Activated CD8-positive, alpha-beta memory T cell treated with anti-CD3 and anti-CD28 coated beads, Interleukin-2, amount 50 U/mL, for 24 hours (primary cell): ENCODE measurements at regions not wholly inside any gene's neighbourhood (a gene's known extent, or its start where the extent isn't known, plus 50 kb on each side); places are given as distances from the start of the nearest gene placed in this dataset.

Source experiments
- DNase-seq: peaks from one replicate; pipeline ENCODE4 v3.0.0-alpha.2; 2020; ENCODE audit errors: extremely low read depth

DNA sequence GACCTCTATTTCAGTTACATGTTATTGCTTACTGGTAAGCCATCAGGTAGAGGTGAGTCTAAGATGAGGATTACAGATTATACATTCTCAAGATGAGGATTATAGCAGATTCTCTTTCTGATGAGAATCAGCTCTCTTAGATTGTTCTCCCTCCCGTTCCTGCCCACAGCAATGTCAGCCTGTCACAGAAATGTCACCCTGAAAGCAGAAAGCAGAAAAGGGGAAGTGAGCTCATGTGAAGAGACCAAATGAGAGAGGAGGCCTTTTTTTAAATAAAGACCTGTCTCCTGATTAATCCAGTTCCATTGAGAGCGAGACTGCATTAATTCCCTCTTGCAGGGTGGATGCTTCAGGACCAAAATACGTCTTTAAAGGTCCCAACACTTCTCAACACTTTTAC lies 445.6 kb downstream of the KCTD12 start:
- no peak for DNase-seq

DNA sequence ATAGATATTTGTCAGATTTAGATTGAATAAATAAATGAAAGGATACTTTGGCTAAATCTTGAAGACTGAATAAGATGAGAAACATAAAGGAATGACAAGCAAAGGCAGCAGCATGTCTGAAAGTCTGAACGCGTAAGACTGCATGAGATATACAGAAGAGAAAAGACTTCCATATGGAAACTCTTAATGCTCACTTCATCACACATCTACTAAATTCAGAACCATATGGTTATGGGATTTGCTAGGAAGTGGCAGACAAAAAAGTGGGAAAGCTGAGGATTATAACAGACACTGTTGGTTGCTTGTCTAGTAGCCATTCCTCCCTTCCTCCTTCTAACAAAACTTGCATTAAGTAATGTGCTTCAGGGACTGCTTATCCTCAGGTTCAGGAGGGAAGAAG lies 446.7 kb downstream of the KCTD12 start:
- DNase-seq, result no peak

DNA sequence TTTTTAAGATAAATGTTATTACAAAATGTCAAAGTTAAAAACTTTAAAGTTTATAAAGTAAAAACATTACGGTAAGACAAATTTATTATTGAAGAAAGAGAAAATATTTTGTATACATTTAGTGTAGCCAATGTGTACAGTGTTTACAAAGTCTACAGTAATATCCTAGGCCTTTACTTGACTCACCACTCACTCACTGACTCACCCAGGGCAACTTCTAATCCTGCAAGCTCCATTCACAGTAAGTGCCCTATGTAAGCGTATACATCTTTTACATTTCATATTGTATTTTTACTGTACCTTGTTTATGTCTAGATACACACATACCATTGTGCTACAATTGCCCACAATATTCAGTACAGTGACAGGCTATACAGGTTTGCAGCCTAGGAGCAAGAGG lies 448.2 kb downstream of the KCTD12 start:
- DNase-seq, result no peak

DNA sequence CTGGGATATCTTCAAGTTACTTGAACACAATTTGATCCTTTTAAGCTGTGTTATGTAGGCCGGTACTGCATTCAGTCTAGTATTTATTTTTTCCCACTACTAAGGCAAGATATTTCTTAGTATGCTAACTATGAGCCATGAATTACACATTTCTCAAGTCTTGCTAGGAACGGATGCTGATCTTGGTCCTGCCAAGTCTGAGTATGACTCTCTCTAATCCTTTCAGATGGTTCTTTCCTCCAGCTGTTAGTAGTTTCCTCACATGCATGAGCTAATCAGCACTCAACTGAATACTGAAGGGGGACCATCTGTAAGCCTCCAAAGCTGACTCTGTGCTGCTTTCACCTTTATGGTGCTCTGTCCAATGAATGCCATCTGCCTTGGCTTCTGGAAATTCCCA lies 460.3 kb downstream of the KCTD12 start:
- DNase-seq, result no peak

DNA sequence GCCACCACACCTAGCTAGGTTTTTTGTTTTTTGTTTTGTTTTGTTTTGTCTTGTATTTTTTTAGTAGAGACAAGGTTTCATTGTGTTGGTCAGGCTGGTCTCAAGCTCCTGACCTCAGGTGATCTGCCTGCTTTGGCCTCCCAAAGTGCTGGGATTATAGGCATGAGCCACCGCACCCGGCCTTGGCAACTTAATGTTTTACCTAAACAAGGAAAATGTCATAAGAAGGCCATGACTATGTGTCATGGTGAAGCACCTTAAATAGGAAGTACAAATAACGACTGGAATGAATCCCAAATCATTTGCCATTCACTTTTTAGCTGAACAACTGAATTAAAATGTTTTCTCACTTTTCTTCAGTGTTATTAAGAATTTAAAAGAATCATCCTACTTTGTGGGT lies 465.2 kb downstream of the KCTD12 start:
- no peak for DNase-seq

DNA sequence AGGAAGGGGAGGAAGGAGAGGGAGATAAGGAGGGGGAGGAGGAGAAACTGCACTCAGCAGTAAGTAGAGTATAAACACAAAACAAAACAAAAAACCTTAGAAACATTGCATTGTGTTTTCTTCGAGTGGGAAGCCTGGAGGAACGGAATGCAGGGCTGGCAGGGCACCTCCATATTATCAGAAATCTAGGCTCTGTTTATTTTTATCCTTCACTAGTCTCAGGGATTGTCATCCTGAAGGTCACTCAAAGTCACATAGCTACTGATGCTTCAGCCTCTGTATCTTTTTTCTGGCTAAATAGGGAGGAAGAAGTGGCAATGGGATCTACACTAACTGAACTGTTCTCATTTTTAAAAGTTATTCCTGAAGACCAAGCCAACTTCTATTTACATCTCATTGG lies 467.8 kb downstream of the KCTD12 start:
- DNase-seq, result no peak

DNA sequence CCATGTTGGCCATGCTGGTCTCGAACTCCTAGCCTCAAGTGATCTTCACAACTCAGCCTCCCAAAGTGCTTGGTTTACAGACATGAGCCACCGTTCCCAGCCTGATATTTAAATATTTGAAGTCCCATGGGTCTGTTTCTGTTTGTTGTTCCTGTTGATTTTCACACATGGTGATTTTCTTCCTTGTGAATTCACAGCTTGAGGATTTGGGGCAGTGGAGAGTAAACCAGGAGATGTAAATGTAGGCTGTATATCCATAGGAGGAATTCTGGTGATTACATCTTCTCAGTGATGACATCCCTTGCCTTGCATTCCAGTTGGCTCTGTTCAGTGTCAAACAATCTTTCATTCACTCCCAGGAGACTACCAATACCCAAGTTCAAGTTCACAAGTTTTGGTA lies 471.9 kb downstream of the KCTD12 start:
- DNase-seq, result no peak

DNA sequence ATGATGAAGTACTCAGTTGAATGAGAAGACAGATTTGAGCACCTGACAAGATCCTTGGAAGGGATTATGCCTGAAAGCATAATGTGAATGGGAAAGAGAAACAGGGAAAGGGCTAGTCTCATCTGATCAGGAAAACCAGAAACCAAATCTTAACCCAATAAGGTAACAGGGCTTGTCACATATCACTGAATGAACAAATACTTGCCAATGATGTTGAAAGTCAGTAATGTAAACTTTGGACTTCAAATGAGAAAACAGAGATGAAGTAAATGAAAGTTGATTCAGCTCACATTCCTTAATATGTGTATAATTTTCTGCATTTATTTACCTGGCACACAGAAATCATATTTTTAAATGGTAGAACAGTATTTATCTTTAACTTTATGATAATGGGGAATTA lies 480.0 kb downstream of the KCTD12 start:
- DNase-seq, result no peak

DNA sequence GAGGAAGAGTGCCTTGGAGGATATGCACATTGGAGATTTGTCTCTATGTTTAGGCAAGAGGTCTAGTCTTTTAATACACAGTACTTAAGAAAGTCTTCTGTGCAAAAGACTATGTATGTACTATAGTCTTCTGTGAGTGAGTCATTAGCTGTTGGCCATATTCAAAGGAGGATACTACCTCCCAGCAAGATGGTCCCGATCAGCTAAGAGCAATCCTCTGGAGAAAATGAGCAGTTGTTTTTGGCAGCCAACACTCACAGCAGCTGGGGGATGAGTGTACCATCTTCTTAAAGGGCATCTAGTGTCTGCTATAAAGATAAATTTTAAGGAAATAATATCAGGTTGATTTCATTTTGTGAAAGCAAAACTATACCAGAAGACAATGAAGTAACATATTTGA lies 487.8 kb downstream of the KCTD12 start:
- no peak for DNase-seq

DNA sequence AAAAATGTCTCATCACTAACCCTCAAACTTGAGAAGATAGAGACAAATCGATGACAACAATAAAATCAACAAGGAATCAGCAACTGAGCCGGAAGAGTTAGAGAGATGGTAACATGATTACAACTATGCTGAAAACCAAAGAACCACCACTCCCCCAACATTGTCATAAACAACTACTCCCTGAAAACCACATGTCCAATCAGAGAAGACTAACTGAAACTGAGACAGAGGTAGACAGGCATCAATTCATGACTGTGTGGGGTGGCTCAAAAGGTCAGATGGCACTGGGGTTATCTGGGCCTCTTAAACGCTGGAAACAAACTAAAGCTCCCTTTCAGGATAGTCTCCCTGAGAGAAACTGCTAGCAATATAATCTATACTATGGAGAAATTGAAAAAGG lies 488.8 kb downstream of the KCTD12 start:
- DNase-seq, result no peak

DNA sequence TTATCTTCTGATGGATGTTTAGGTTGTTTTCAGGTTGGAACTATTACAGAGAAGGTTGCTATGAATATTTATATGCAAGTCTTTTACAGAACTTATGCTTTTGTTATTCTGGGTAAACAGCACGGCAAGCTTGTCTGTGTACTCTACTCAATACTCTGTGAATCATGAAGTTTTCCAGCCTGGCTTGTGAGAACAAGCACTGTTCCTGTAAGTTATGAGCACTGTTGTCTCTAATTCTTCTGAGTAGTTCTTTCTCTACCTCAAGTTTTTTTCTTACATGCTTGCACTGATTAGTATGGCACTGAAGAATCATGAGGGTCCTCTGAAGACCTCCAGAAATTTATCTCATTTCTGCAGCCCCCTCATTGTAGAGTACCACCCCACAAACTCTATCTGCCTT lies 496.9 kb downstream of the KCTD12 start:
- no peak for DNase-seq

DNA sequence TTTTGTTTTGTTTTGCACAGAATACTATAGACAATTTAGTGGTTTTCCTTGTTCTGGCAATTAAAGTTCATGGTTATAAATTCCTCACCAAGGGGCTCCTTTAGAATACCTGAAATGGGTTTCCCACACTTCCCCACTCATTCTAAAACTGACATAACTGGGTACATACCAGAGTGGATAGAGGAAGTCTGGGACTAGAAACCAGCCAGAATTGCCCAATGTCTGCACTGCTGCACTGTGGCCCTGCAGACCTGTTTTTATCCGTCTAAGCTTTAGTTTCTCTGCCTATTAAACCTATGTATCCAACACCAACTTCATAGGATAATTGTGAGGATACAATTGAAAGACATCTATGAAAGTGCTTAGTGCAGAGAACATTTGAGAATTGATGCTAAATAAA lies 498.6 kb downstream of the KCTD12 start:
- DNase-seq, result no peak

DNA sequence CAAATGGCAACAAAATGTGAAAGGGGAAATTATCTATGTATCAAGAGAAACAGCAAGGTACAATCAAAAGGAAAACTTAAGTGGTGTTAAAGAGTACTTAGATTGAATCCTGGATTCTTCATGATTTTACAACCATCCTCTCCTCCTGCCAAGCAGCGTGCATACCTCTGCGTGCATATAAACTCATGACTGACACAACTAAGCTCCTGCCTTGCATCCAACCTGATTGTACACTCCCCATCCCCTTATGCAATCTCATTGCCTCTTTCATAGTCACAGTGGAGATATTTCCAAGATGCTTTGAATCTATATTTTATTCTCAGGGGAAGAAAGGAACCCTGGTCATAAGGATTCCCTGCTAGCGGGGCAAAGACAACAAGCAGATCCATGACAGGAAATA lies 499.9 kb downstream of the KCTD12 start:
- no peak for DNase-seq

DNA sequence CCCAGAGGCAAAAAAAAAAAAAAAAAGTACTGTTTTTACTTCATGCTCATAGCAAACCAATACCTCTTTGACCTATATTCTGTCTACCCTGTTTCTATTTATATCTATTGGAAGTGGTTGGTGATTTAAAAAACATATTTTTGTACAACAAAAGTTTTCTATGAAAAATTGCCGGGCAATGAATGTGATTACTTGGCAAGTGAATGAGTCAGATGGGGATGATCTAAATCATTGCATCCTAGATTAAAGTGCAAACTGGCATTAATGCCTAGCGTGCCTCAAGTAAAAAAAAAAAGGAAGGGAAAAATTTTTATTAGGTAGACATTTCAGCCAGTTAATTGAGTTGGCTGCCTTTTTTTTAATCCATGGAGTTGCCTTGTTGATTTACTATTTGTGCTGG lies 500.6 kb downstream of the KCTD12 start:
- no peak for DNase-seq

DNA sequence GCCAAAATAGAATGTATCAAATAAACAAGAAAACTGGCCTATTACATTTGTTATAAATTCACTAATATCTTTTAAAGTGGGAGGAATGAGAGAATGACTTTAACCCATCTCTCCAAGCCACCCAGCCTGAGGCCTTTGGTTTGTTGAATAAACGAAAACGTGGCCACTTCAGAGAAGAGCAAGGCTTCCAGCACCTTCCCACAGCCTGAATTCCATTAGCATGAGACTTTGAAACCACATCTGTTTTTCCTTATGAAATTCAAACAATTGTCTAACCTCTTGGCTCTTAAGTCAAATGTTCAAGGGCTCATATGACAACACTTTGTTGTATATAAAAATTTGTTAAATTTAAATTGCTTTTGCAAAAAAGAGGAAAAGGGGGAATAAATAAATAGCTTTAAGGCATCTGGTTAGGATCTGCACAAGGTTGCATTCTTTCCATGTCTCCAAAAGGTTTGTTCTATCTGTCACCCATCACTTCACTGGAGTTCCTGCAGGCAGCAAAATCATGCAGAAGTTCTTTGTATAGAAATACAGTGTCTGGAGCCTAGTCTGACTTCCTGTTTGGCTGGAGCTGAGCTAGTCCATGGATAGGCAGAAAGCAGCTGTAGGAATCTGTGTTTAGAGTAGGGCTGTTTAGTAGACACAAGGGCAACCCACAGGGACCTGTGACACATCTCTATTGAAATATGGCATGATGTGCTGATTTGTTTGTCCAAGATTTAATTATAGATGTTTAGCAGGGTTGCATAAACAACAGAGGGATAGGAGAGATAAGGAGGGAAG lies 502.3 kb downstream of the KCTD12 start:
- no peak for DNase-seq

DNA sequence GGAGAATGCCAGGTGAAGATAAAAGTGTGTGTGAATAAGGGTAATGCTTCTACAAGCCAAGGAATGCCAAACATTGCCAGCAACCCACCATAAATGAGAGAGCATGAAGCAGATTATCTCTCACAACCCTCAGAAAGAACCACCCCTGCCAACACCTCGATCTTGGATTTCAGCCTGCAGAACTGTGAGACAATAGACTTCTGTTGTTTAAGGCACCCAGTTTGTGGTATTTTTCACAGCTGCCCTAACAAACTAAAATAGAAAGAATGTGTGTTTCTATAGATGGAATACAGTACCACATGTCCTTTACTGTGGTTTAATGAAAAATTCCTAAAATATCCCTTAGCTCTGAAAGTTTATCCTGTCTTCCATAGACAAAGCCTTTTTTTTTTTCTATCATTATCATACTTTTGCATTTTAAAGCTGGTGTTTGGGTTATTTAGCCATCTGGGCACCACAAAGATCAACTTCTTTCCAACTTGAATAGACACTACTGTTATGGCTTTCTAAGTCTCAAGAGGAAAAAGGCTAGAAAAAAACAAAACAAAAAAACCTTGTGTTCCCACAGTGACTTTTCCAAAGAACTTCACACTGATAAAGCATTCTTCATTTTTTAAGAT lies 505.6 kb downstream of the KCTD12 start:
- DNase-seq, result no peak

DNA sequence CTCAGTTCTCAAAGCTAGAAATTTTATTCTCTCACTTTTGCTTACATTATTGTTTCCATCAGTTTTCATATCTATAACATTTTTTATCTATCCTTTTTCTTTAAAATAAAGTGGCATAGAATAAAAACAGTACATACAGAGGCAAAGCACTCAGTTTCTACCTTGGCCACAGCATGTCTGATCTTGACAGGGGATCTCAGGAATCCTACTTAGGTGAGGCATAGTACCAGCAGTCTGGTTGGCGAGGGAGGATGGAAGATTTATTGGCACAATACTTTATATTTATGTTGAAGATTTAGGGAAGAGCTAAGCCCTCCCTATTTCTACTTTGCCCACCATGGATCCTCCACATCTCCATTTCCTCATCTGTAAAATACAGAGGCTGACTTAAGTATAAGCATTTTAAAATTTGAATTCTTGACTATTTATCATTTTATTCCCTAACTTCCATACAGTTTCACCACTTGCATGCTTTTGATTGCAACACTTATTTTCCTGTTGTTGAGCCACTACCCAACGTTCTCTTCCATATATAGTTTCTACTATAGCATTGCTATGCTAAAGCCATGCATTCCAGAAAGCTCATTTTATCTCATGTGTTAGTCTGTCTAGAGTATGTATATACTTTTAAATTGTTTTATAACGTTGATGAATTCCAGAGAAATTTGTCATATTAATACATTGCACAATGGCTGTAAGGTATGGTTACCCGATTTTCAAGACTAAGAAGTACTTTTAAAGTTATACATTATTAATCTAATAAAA lies 506.7 kb downstream of the KCTD12 start:
- DNase-seq, result no peak

DNA sequence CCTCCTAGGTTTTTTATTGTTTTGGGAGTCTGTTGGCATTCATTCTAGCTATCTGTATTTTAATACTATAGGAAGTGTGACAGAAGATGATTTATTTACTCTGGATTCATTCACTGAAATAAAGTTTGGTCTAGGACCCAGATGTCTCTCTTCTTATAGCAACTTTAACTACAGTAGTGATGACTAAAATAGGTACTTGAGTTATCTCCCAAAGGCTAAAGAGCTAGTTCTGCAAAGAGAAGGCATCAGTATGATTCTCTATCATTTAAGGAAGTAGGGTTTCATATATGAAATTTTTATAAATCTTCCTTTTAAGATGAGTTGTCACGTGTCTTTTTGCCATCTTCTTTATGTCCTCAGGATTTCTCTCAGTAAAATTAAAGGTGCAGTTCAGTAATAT lies 507.4 kb downstream of the KCTD12 start:
- DNase-seq, result no peak

DNA sequence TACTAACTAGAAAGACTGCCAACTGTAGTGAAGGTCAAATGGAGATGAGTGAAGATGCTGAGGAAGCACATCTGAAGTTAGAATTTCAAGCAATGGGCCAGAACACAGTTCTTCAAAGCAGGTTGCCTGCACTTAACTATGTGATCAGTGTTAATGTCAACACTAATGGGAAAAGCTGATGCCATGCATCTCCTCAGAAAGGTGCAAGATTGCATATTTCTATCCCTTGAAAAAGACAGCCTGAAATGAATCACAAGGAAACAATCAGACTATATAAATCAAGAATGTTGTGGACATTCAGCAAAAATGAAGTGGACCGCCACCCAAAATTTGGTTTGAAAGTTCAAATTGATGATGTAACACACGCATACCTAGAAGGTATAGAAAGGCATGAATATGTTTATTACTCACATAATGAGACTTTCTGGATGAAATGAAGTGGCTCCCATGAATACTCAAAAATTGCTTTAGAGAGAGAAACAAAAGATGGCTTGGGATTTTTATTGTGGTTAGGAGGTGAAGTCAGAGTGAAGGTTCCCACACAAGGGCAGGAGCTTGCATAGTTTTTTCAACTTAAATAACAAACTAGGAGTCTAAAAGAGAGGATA lies 522.4 kb downstream of the KCTD12 start:
- no peak for DNase-seq

DNA sequence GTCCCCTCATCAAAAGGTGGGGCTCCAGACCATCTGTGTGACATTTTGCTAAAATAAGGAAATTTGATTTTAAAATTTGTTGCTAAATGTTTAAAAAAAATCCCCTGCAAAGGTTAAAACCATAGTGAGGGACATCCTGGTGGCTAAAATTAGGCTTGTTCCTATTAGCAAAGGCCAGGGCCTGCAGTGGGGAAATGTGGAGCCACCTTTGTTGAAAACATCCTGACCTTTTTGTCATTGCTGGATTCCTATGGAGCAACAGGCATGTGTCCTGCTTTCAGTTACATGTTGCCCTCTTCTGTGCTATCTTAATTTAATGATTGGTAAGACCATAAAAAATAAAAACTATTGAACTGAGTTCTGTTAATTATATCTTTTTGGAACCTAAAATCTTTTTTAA lies 524.3 kb downstream of the KCTD12 start:
- no peak for DNase-seq

DNA sequence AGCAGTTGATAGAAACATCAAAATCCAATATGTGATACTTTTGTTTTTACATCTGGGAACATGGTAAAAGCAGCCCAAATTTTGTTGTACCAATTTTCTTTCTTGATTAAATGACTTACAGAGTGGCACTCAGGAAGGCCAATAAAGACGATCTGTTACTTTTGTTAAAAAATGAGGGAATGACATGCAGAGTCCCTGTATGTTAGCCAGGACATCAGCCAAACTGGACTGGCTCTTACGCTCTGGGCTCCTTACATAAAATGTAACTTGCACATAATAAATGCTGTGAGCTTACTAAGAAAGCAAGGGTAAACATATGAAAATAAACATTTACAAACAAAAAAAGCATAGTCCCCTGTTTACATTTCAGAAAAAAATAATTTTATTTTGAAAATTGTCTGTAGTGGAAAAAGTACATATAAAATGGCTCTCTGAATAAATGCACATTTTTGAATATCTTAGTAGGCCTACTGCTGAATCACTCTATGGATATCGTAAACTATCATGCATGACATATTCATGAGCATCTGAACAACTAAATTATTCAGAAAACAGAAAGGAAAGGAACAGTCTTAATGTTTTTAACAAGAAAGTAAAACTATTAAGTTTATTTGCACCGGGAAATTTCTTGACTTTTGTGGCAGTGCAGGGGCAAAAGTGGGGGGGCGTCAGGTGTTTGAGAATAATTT lies 534.5 kb downstream of the KCTD12 start:
- DNase-seq, result no peak

DNA sequence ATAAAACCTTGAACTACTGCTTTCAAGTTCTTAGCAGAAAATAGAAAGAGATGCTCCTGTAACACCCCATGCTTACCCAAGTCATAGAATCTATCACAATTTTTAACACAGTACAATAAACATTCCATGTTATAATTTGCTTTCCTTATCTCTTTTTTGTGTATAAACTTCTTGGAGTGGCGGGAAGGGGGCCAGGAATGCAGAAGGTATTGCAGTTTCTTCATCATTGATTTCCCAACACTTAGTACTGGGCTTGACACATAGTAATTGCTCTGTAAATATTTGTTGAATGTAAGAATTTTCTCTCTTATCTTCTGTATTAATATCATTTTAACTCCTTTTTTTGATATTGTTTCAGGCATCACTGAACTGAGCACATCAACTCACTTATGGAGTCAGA lies 535.8 kb downstream of the KCTD12 start:
- no peak for DNase-seq
